ENCODE measurements at regions not wholly inside any gene's neighbourhood (a gene's known extent, or its start where the extent isn't known, plus 50 kb on each side); places are given as distances from the start of the nearest gene placed in this dataset.

GRCh38 chr2:176790468-176790867, 422.1 kb upstream of the HNRNPA3 start (continued):
- TF ChIP-seq, protein P1, sequence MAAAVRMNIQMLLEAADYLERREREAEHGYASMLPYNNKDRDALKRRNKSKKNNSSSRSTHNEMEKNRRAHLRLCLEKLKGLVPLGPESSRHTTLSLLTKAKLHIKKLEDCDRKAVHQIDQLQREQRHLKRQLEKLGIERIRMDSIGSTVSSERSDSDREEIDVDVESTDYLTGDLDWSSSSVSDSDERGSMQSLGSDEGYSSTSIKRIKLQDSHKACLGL (CRISPR knock-in tag; IDR thresholded peaks at IDR 0.05), result no peak
- TF ChIP-seq CBX5 (CRISPR knock-in tag; IDR thresholded peaks at IDR 0.05; ENCODE audit: borderline replicate concordance), result no peak
- no peak for TF ChIP-seq YY1 (IDR thresholded peaks at IDR 0.05; ENCODE audit: insufficient read depth, insufficient replicate concordance, low read depth, low read length)
- TF ChIP-seq, protein P2, sequence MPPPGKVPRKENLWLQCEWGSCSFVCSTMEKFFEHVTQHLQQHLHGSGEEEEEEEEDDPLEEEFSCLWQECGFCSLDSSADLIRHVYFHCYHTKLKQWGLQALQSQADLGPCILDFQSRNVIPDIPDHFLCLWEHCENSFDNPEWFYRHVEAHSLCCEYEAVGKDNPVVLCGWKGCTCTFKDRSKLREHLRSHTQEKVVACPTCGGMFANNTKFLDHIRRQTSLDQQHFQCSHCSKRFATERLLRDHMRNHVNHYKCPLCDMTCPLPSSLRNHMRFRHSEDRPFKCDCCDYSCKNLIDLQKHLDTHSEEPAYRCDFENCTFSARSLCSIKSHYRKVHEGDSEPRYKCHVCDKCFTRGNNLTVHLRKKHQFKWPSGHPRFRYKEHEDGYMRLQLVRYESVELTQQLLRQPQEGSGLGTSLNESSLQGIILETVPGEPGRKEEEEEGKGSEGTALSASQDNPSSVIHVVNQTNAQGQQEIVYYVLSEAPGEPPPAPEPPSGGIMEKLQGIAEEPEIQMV (CRISPR knock-in tag; IDR thresholded peaks at IDR 0.05; ENCODE audit: low read depth), result no peak
- no peak for TF ChIP-seq TEAD3 (CRISPR knock-in tag; optimal IDR thresholded peaks at IDR 0.05; ENCODE audit: borderline replicate concordance)
- no peak for TF ChIP-seq BCL6 (CRISPR knock-in tag; IDR thresholded peaks at IDR 0.05)
- TF ChIP-seq TBX3 (IDR thresholded peaks at IDR 0.05; ENCODE audit: borderline replicate concordance), result no peak
- no peak for TF ChIP-seq AGO2 (optimal IDR thresholded peaks at IDR 0.05; ENCODE audit: low read depth, low read length)
- no peak for TF ChIP-seq ARNTL (CRISPR knock-in tag; IDR thresholded peaks at IDR 0.05)
- no peak for TF ChIP-seq YEATS2 (CRISPR knock-in tag; IDR thresholded peaks at IDR 0.05; ENCODE audit: borderline replicate concordance)
- TF ChIP-seq, protein P3, sequence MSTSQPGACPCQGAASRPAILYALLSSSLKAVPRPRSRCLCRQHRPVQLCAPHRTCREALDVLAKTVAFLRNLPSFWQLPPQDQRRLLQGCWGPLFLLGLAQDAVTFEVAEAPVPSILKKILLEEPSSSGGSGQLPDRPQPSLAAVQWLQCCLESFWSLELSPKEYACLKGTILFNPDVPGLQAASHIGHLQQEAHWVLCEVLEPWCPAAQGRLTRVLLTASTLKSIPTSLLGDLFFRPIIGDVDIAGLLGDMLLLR (CRISPR knock-in tag; IDR thresholded peaks at IDR 0.05), result no peak
- no peak for TF ChIP-seq SRSF1 (optimal IDR thresholded peaks at IDR 0.05; ENCODE audit: low read depth, low read length)
- no peak for TF ChIP-seq JUNB (CRISPR knock-in tag; IDR thresholded peaks at IDR 0.05; ENCODE audit: borderline replicate concordance)
- TF ChIP-seq KAT7 (CRISPR knock-in tag; IDR thresholded peaks at IDR 0.05; ENCODE audit: borderline replicate concordance), result no peak
- no peak for TF ChIP-seq KDM6A (CRISPR knock-in tag; IDR thresholded peaks at IDR 0.05; ENCODE audit: low read depth)
- TF ChIP-seq ZNF263 (CRISPR knock-in tag; IDR thresholded peaks at IDR 0.05), result no peak

All from HepG2 (cell line).